Right lobe of liver (tissue), 6 donors: ENCODE measurements at regions not wholly inside any gene's neighbourhood (a gene's known extent, or its start where the extent isn't known, plus 50 kb on each side); places are given as distances from the start of the nearest gene placed in this dataset.
A peak's percentile ranks its signal among the peaks of the same experiment; 100 is the strongest.

ENCODE experiments used
- ATAC-seq, 4 donors: fragments of 200-7000 bp; cut with Tn5 transposase; one replicate each; pipeline ENCODE4 v1.9.1; 2020; ENCODE audit warnings: mild to moderate bottlenecking in 4 of 4, moderate library complexity in 4 of 4
- DNase-seq, 3 donors: peaks; one replicate each; pipeline ENCODE4 v3.0.0-alpha.2; 2020
- H3K27ac ChIP-seq, 3 donors: fragments of 200-600 bp; one replicate each; pipeline ENCODE4 v1.8.0; 2022
- H3K27me3 ChIP-seq, 2 donors: fragments of 200-600 bp; one replicate each; pipeline ENCODE4 v1.8.0; 2022
- H3K36me3 ChIP-seq, 4 donors: fragments of 200-600 bp; sonication (generic) in 1 of 4; one replicate each; pipeline versions ENCODE4 v1.5.1 to v1.8.0; 2017 to 2022; ENCODE audit warnings: control low read depth in 1 of 4
- H3K4me1 ChIP-seq, 4 donors: fragments of 200-600 bp; sonication (generic) in 1 of 4; one replicate each; pipeline versions ENCODE4 v1.5.1 to v1.8.0; 2017 to 2022; ENCODE audit warnings: control low read depth in 1 of 4
- H3K4me3 ChIP-seq, 3 donors: fragments of 200-600 bp; one replicate each; pipeline ENCODE4 v1.8.0; 2022
- H3K9me3 ChIP-seq, 4 donors: fragments of 200-600 bp; sonication (generic) in 1 of 4; one replicate each; pipeline versions ENCODE4 v1.5.1 to v1.8.0; 2017 to 2022; ENCODE audit warnings: control low read depth in 1 of 4
- CTCF ChIP-seq, 4 donors: fragments of 200-600 bp in 3 of 4; fragments of 450-650 bp in 1 of 4; IDR thresholded peaks; one replicate each; pipeline versions ENCODE4 v1.5.1 to v1.8.0; 2016 to 2022; ENCODE audit warnings: antibody characterized with exemption in 4 of 4, mild to moderate bottlenecking in 2 of 4
- POLR2A ChIP-seq: fragments of 450-650 bp; IDR thresholded peaks from one replicate; pipeline ENCODE4 v1.6.1; 2017; ENCODE audit warnings: antibody characterized with exemption, mild to moderate bottlenecking
- WGBS: methylation state at CpG from one replicate; pipeline ENCODE4 v1.1.6; 2018; ENCODE audit warnings: low coverage, low lambda C conversion rate; ENCODE audit not compliant: insufficient coverage; ENCODE audit errors: missing lambda C conversion rate; 5-methylcytosine and 5-hydroxymethylcytosine counted together
- intact Hi-C, 2 donors: fragments of 100-400 bp; cut with DNase I; formaldehyde crosslinking; loops; one replicate each; pipeline versions ENCODE4 v1.11.2 to v1.14.1; 2022
- donor health status: DM: no; HTN: yes; CAD: no.
- donor health status: DM: no; HTN: no; CAD: no.
- donor health status: DM: no; HTN: no; CAD: no.
- donor health status: DM: no; HTN: yes; CAD: no.
- donor health status: DM: no; HTN: yes; CAD: no.

- no peak for ATAC-seq
- 0% methylated on average over 1 of the region's 2 CpGs for WGBS
- no peak for DNase-seq
- TF ChIP-seq POLR2A: no peak
- intact Hi-C loops: no loop called here
- Histone ChIP-seq H3K27me3 (no peaks in the 10 kb centered on the region), H3K9me3 (no peaks in the 10 kb centered on the region), H3K27ac (no peak overlapping the region), H3K4me3 (no peak overlapping the region), H3K36me3 (no peaks in the 10 kb centered on the region), H3K4me1 (no peaks in the 10 kb centered on the region)
These were observed 469.7 kb downstream of the CPS1 start for GRCh38 chr2:211026109-211026508.

GRCh38 chr2:211027976-211028375, 471.6 kb downstream of the CPS1 start:
- intact Hi-C loops: no loop called here
- TF ChIP-seq POLR2A (no peak), CTCF (IDR thresholded peaks at IDR 0.05) (no peak)
- DNase-seq (no peak), ATAC-seq (no peak)
- Histone ChIP-seq H3K9me3 (no peaks in the 10 kb centered on the region), H3K27me3 (no peaks in the 10 kb centered on the region), H3K36me3 (no peaks in the 10 kb centered on the region), H3K4me1 (no peaks in the 10 kb centered on the region), H3K4me3 (no peak overlapping the region), H3K27ac (no peak overlapping the region)

GRCh38 chr2:211033765-211034164, 477.4 kb downstream of the CPS1 start:
- intact Hi-C loops: no loop called here
- no peak for DNase-seq
- ATAC-seq: peak; percentile 80 to 92 (median 80)

GRCh38 chr2:211035548-211036185, 479.3 kb downstream of the CPS1 start:
- intact Hi-C loops: no loop called here
- H3K36me3 ChIP-seq: no peaks in the 10 kb centered on the region
- no peaks in the 10 kb centered on the region for H3K27me3 ChIP-seq
- H3K27ac ChIP-seq: no peak overlapping the region
- WGBS: 49% methylated on average over 4 of the region's 4 CpGs
- no peak overlapping the region for H3K4me3 ChIP-seq
- TF ChIP-seq CTCF (IDR thresholded peaks at IDR 0.05) (peak; percentile 54 to 68 (median 60)), POLR2A (no peak)
- H3K4me1 ChIP-seq: peaks cover 0 to 5% (median 2%) of the 10 kb centered on the region in 4 donors
- ATAC-seq: peak; percentile 68 to 88 (median 80)
- no peak for DNase-seq
- H3K9me3 ChIP-seq: no peaks in the 10 kb centered on the region

More at GRCh38 chr2:211033765-211034164, 477.4 kb downstream of the CPS1 start:
- TF ChIP-seq POLR2A: no peak
- peak; percentile 55 to 65 (median 61) for TF ChIP-seq CTCF (IDR thresholded peaks at IDR 0.05)
- 24% methylated on average over 2 of the region's 2 CpGs for WGBS
- peaks cover 0 to 5% (median 2%) of the 10 kb centered on the region in 4 donors for H3K4me1 ChIP-seq
- no peaks in the 10 kb centered on the region for H3K27me3 ChIP-seq
- H3K36me3 ChIP-seq: no peaks in the 10 kb centered on the region
- no peaks in the 10 kb centered on the region for H3K9me3 ChIP-seq
- no peak overlapping the region for H3K27ac ChIP-seq
- no peak overlapping the region for H3K4me3 ChIP-seq

- H3K27me3 ChIP-seq: no peaks in the 10 kb centered on the region
- ATAC-seq: peak; percentile 32 to 91 (median 52)
- no peaks in the 10 kb centered on the region for H3K36me3 ChIP-seq
- H3K4me3 ChIP-seq: peak overlapping the region in 1 of 3 donors; percentile 1
- no peaks in the 10 kb centered on the region for H3K9me3 ChIP-seq
- DNase-seq: no peak
- H3K27ac ChIP-seq: no peak overlapping the region
- WGBS: 61% methylated on average over 2 of the region's 2 CpGs
- intact Hi-C loops: no loop called here
- no peak for TF ChIP-seq CTCF (IDR thresholded peaks at IDR 0.05)
- TF ChIP-seq POLR2A: no peak
- H3K4me1 ChIP-seq: no peaks in the 10 kb centered on the region
These were observed 488.6 kb downstream of the CPS1 start for GRCh38 chr2:211045025-211045424.
